SU-DHL-6 (cell line): ENCODE measurements at regions not wholly inside any gene's neighbourhood (a gene's known extent, or its start where the extent isn't known, plus 50 kb on each side); places are given as distances from the start of the nearest gene placed in this dataset.

Experiments used
- H2AFZ ChIP-seq: fragments of 200-600 bp; sonication (generic); 2 replicates; pipeline ENCODE4 v1.6.1; 2014; ENCODE audit warnings: low read depth, mild to moderate bottlenecking, moderate library complexity, mixed read lengths, antibody characterized with exemption, low read length; ENCODE audit not compliant: severe bottlenecking
- H3F3A ChIP-seq: fragments of 200-600 bp; shearing (Covaris generic); 2 replicates; pipeline ENCODE4 v1.6.0; 2016; ENCODE audit warnings: antibody characterized with exemption, mild to moderate bottlenecking; ENCODE audit not compliant: insufficient read depth
- H3K27ac ChIP-seq: fragments of 200-600 bp; sonication (generic); 2 replicates; pipeline ENCODE4 v1.5.1; 2016; ENCODE audit warnings: low read depth, mild to moderate bottlenecking, low read length, moderate library complexity, mixed read lengths
- H3K27me3 ChIP-seq: fragments of 200-600 bp; sonication (generic), shearing (Covaris generic); 2 replicates; pipeline ENCODE4 v1.6.0; 2014; ENCODE audit warnings: mild to moderate bottlenecking, low read length
- H3K36me3 ChIP-seq: fragments of 200-600 bp; sonication (generic); 2 replicates; pipeline ENCODE4 v1.6.1; 2014; ENCODE audit warnings: mild to moderate bottlenecking, low read length, mixed read lengths
- H3K4me2 ChIP-seq: fragments of 300-600, 200-600 bp; shearing (Covaris generic), sonication (generic); 2 replicates; pipeline ENCODE4 v1.6.0; 2014; ENCODE audit warnings: low read length, low read depth, mild to moderate bottlenecking; ENCODE audit not compliant: poor library complexity, severe bottlenecking
- H3K4me3 ChIP-seq: fragments of 200-600 bp; sonication (generic); 2 replicates; pipeline ENCODE4 v1.5.1; 2014; ENCODE audit warnings: antibody characterized with exemption, low read length, mild to moderate bottlenecking, mixed read lengths; ENCODE audit not compliant: insufficient read depth, poor library complexity, severe bottlenecking
- H3K79me2 ChIP-seq: fragments of 200-600 bp; sonication (generic); 2 replicates; pipeline ENCODE4 v1.6.1; 2014; ENCODE audit warnings: mild to moderate bottlenecking, low read length, moderate library complexity; ENCODE audit not compliant: insufficient read depth
- H3K9ac ChIP-seq: fragments of 200-600 bp; sonication (generic); 2 replicates; pipeline ENCODE4 v1.7.0; 2014; ENCODE audit warnings: mild to moderate bottlenecking, low read length
- H3K9me2 ChIP-seq: fragments of 200-600 bp; sonication (generic); replicated peaks from 2 replicates; pipeline ENCODE4 v1.6.1; 2014; ENCODE audit warnings: low read length; ENCODE audit not compliant: insufficient read depth
- H3K9me3 ChIP-seq: fragments of 200-600 bp; sonication (generic); 2 replicates; pipeline ENCODE4 v1.6.1; 2014; ENCODE audit warnings: low read length, mixed read lengths; ENCODE audit not compliant: insufficient read depth
- H4K20me1 ChIP-seq: fragments of 200-600 bp; sonication (generic); 2 replicates; pipeline ENCODE4 v1.6.1; 2014; ENCODE audit warnings: low read depth, mild to moderate bottlenecking, antibody characterized with exemption, low read length, moderate library complexity, mixed read lengths
- CTCF ChIP-seq: fragments of 200-600 bp; sonication (generic); IDR thresholded peaks from one replicate; pipeline ENCODE4 v1.5.1; 2017; ENCODE audit warnings: antibody characterized with exemption, mild to moderate bottlenecking, low read length, moderate library complexity; ENCODE audit not compliant: insufficient read depth, poor library complexity, severe bottlenecking
- EZH2phosphoT487 ChIP-seq: fragments of 200-600 bp; sonication (generic), shearing (Covaris generic); conservative IDR thresholded peaks from 2 replicates; pipeline ENCODE4 v1.6.1; 2018; ENCODE audit warnings: mild to moderate bottlenecking, antibody characterized with exemption, low read length, moderate library complexity, mixed read lengths

GRCh38 chr18:67618061-67618460 lies 101.5 kb upstream of the DSEL start:
- Histone ChIP-seq H3K27me3 (no peaks in the 10 kb centered on the region), H4K20me1 (no peaks in the 10 kb centered on the region), H3K9me2 (no peaks in the 10 kb centered on the region), H3K9ac (no peak overlapping the region), H3K4me3 (no peak overlapping the region), H2AFZ (no peak overlapping the region), H3K36me3 (no peaks in the 10 kb centered on the region), H3K9me3 (no peaks in the 10 kb centered on the region), H3K27ac (no peak overlapping the region), H3K79me2 (no peaks in the 10 kb centered on the region), H3F3A (no peaks in the 10 kb centered on the region), H3K4me2 (no peak overlapping the region)
- TF ChIP-seq EZH2phosphoT487 (no peak), CTCF (no peak)

- Histone ChIP-seq H3K9me3 (no peaks in the 10 kb centered on the region), H3K9ac (no peak overlapping the region), H3K27ac (no peak overlapping the region), H2AFZ (no peak overlapping the region), H3K9me2 (no peaks in the 10 kb centered on the region), H3K79me2 (no peaks in the 10 kb centered on the region), H4K20me1 (no peaks in the 10 kb centered on the region), H3K4me3 (no peak overlapping the region), H3F3A (no peaks in the 10 kb centered on the region), H3K36me3 (no peaks in the 10 kb centered on the region), H3K4me2 (no peak overlapping the region), H3K27me3 (no peaks in the 10 kb centered on the region)
- no peak for TF ChIP-seq EZH2phosphoT487
- no peak for TF ChIP-seq CTCF
Measured at GRCh38 chr18:67615876-67616275, 99.4 kb upstream of the DSEL start.

- no peak overlapping the region for H3K4me3 ChIP-seq
- H3K27me3 ChIP-seq, result no peaks in the 10 kb centered on the region
- no peak overlapping the region for H3K9ac ChIP-seq
- no peaks in the 10 kb centered on the region for H4K20me1 ChIP-seq
- H3K36me3 ChIP-seq, result no peaks in the 10 kb centered on the region
- H3K79me2 ChIP-seq, result no peaks in the 10 kb centered on the region
- H2AFZ ChIP-seq, result no peak overlapping the region
- no peak overlapping the region for H3K27ac ChIP-seq
- no peaks in the 10 kb centered on the region for H3K9me2 ChIP-seq
- no peaks in the 10 kb centered on the region for H3K9me3 ChIP-seq
- H3K4me2 ChIP-seq, result no peak overlapping the region
- TF ChIP-seq CTCF (no peak), EZH2phosphoT487 (no peak)
- no peaks in the 10 kb centered on the region for H3F3A ChIP-seq
Measured at GRCh38 chr18:67613731-67614130, 97.2 kb upstream of the DSEL start.

- Histone ChIP-seq H2AFZ (no peak overlapping the region), H3K9me2 (no peaks in the 10 kb centered on the region), H3K27ac (no peak overlapping the region), H3K36me3 (no peaks in the 10 kb centered on the region), H3K27me3 (no peaks in the 10 kb centered on the region), H3K4me2 (no peak overlapping the region), H3K9me3 (no peaks in the 10 kb centered on the region), H3K9ac (no peak overlapping the region), H3K4me3 (no peak overlapping the region), H3F3A (no peaks in the 10 kb centered on the region), H4K20me1 (no peaks in the 10 kb centered on the region), H3K79me2 (no peaks in the 10 kb centered on the region)
- TF ChIP-seq CTCF (no peak), EZH2phosphoT487 (no peak)
Measured at GRCh38 chr18:67612281-67612680, 95.8 kb upstream of the DSEL start.
